Activated gamma-delta T cell treated with Interleukin-2 at 50 U/mL for 16 hours (primary cell): ENCODE measurements at regions not wholly inside any gene's neighbourhood (a gene's known extent, or its start where the extent isn't known, plus 50 kb on each side); places are given as distances from the start of the nearest gene placed in this dataset.

Experiments used
- DNase-seq: peaks from one replicate; pipeline ENCODE4 v3.0.0-alpha.2; 2020

DNA sequence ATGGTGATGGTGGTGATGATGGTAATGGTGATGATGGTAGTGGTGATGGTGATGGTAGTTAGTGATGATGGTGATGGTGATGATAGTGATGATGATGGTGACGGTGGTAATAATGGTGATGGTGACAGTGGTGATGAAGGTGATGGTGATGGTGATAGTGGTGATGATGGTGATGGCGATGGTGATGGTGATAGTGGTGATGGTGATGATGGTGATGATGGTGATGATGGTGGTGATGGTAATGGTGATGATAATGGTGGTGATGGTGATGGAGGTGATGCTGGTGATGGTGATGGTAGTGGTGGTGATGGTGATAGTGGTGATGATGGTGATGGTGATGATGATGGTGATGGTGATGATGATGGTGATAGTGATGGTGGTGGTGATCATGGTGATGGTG is 148.7 kb upstream of the TNRC6C start:
- DNase-seq, result no peak

DNA sequence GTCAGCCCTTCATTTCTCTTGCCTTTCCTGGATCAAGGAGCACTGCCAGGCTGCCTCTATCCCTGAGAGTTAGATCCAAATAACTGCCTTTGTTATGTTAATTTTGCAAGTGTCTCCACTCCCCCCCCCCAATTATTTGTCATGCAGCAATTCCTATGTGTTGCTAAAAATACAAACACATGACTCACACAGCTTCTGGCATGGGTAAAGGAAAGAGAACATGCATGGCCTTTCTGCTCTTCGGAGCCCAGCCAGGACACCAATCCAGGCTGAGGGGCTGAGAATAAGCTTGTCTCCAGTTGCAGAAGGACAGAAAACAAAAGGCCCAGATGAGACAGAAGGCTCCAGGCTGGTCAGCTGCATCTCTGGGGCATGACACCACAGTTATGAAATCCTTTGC is 148.0 kb upstream of the TNRC6C start:
- no peak for DNase-seq

DNA sequence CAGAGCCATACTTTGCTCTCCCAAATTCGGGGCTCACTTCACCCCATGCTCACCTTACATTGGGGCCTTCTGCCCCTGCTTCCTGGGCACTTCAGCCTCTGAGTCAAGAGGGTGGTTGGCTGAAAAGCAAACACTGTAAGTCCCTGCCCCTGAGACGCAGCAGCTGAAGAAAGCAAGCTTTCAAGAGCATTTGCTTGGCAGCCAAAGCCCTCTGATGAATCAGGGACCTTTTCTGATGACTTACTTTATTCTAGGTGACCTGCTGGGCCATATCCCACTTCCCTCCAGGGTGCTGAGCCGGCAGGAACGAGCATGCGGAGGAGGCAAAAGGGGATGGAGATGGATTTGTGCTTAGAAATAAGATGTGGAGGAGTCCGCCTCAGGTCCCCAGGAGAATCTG is 147.0 kb upstream of the TNRC6C start:
- DNase-seq, result no peak

DNA sequence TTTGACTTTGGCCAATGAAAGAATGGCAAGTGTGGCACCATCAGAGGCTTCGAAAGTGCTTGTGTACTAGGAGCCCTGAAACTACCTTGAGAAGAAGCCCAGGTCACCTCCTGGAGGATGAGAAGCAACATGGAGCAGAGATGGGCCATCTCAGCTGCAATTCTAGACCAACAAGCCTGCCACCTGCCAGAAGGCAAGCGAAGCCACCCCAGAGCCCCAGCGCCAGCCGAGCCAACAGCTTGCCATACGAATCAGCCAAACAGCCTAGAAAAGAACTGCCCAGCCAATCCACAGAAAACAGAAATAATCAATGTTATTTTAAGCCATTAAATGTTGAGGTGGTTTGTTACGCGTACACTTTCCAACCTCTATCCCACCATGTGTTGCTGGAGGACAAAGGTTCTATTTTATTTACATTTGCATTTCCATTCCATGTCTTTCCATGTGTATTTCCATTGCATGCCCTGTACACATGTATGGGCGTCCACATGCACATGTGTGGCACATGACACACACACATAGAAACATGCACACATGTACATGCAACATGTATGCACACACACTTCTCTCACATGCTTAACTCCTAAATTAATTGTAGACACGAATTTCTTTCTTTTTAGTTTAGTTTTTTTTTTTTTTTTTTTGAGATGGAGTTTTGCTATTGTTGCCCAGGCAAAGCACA is 144.3 kb upstream of the TNRC6C start:
- no peak for DNase-seq

DNA sequence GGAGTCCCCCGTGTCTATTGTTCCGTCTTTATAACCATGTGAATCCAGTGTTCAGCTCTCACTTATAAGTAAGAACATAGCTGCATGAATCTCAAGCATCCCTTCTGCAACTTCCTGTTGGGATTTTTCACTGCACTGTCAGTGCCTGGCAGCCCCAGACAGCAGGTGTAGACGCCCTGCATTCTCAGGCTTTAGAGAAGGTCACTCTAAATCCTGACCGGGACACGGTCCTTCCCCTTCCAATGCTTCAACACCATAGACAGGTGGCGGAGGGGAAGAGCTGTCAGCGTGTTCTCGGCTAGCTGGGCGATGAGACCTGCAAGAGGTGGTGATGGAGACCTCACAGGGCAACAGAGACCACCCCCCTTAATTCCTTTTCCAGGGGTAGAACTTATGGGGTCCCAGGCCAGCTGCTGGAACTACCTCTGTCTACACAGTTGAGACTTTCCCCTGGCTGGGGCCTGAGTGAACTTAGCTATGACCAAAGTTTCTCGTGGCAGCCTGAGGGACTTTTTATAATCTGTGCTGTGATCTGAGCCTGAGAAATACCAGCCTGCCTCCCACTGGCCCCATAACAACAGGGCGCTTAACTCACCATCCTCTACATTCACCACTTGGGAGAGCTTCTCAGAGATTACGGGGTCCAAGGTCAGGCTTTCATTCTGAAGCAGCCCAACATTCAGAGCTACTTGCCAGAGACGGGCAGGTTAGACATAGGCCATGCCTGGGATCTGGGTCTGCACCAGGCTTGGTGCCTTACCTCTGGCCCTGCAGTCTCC is 143.2 kb upstream of the TNRC6C start:
- no peak for DNase-seq

DNA sequence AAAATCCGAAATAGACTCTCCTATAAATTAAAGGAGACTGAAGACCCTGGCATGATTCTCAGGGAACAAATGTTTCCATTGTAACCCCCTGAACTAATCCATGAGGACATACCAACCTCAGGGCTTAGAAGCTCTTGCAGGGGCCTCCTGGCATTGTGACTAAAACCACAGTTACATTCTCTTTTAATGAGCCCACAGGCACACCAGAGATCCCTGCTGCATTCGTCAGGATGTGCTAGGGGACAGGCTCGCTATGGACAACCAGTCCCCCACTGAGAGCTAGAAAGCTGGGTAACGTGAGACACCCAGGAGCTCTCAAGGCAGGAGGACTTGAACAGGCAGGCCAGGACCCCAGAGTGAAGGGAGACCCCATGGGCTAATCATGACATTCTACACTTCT is 140.6 kb upstream of the TNRC6C start:
- DNase-seq, result no peak

DNA sequence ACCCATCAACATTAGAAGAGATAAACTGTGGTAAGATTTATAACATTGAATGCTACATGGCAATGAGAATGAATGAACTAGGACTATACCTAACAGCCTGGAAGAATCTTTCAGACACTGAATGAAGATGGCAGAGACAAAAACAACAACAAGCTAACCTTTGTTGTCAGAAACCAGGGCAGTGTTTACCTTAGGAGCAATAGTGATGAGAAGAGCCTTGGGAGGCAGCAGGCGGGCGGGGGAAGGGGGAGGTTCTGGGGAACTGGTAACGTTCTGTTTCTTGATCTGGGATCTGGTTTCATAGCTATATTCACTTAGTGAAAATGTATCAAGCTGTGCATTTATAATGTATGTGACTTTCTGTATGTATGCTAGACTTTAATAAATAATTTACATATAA is 139.0 kb upstream of the TNRC6C start:
- DNase-seq, result no peak

DNA sequence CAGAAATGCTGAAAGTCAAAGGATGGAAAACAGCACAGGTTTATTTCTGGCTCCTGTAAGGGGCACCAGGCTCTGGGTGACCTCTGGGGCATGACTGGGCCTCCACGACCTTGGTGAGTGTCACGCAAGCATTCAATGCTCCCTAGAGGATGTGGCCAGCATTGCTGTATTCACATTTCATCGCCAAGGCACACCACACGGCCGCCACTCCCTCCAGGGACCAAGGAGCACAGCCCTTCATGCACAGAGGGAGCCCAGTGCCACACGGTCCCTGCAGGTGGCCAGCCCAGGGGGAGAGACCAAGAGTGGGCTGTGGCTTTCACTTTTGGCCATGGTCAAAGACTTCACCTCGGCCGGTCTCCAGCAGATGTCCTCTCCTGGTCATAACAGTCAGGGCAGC is 137.4 kb upstream of the TNRC6C start:
- no peak for DNase-seq

DNA sequence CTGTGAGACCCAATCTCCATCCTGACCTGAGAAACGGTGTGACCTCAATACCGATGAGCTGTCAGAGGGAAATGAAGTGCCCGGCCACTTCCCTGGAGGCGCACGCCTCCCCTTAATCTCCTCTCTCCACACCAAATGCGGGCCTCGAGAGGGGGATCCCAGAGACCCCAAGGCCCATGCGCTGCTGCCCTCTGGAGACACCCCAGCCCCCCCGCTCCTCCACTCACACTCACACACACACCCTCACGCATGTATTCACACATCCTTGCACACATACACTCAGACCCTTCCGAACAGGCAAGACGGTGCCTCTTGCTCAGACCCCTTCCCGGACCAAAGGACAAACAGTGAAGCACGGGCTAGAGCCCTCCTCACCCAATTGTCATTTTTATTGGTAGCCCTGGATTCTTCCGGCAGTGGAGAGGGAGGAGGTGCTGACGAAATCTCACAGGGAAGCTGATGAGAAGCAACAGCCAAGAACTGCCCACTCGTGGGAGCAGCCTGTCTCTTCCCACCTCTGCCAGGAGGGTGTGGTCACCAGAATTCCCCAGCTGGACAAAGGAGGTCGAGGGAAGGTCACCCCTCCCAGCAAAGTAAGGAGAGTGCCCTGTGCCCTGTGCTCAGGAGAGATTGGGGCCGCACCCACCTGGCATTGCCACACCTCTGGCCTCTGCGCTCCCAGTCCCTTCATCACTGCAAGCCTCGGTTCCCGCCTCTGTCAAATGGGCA is 136.0 kb upstream of the TNRC6C start:
- no peak for DNase-seq

DNA sequence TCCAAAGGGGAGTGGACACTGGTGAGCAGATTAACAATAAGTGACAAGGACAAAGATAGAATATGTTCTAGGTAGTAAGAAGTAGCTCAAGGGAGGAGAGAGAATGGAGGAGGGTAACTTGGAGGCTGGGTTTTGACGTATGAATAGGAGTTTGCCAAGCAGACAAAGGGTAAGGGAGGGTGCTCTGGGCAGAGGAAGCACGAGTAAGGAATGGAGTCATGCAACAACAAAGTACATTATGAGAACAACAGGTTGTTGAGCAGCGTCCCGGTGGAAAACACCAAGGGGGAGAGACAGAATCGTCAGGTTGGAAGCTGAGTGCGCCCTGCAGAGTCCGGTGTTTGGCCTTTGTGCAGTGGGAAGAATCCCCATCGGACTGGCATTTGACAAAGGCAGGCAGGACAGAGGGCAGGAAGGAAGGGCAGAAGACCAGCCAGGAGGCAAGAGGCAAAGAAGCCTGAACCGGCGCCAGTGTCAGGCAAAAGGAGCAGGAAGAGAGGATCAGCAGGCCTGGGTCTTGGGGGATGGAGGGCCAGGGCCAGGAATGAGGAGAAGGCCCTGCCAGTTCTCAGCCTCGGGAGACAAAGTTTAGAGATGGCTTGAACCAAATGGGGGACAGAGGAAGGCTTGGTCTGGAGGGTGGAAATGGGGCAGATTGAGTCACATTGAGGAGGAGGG is 134.3 kb upstream of the TNRC6C start:
- no peak for DNase-seq

DNA sequence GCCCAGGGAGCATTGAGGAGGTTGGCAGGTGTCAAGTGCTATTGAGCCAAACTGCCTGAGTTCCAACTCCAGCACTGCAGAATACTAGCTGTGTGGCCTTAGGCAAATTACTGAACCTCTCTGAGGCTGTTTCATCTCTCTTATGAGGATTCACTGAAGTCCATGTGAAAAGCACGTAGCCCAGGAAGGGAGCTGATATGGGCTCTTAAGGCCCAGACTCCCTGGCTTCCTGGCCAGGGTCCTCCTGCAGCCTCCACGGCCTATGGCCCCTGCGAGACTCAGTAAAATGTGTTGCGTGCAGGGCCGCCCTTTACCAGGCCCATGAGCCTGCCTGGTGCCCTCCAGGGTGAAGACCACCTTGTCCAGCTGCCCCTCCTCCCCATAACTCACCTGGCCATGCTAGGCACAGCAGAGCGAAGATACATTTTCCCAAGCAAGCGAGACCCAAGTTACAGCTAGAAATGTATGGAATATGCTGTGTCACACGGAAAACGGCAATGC is 133.7 kb upstream of the TNRC6C start:
- no peak for DNase-seq

DNA sequence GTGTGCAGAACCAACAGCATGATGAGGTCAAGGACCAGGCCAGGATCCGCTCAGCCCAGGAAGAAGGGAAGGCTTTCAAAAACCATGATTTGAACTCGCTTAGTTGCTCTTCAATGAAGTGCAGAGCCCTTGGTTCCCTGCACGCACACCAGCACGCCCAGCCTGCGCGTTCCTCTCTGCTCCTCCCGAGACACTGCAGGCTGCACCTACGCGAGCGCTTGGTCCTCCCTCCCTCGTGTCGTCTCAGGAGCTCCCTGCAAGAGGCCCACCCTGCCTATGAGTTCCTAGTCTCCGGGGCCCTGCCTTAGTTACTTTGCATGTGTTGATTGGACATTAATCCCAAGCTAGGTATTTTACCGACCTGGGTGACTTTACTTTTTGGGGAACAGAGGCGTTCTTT is 132.9 kb upstream of the TNRC6C start:
- no peak for DNase-seq

DNA sequence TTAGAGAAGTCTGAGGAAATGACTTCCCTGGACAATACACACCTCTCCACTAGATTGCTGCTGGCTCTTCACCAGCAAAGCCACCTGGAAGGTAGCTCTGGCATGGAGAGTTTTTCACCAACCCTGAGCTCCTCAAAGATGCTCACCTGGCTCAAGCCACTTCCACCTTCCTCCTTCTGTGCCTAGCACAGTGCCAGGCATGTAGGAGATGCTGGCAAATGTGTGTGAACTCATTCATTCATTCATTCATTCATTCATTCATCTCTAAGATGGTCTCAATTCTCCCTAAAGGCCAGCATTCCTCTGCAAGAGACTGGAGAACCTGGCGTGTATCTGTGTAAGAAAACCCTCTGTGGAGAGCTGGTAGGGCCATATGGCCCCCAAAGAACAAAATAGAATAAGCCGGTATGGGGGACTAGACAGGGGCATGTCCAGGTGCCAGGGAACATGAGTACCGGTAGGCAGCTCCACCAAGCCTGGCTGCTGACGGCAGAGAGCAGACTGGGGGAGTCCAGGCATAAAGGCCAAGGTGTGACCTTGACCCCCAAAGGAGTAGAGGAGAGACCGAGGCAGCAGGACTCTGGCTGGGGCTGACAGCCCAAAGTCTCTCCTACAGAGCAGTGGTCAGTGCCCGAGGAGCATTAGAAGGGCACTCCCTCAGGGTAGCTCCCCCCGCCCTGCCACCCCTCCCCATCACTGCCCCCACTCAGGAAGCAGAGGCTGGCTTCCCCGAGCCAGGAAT is 132.2 kb upstream of the TNRC6C start:
- no peak for DNase-seq

DNA sequence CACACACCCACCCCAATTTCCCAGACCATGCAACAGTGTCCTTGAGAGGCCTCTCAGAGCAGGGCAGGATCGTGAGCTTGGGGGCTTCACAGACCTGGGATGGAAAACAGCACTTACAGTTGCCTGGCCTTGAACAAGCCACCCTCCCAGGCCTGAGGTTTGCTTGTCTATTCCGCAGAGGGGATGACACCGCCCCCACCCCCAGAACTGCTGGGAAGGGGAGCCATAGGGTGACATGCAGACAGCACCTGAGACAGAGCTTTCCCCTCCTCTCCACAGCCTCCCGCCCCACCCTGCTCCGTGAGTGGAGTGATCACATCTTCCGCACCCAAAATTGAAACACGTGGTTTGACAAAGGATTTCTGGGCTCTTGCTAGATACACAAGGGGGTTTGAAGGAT is 131.5 kb upstream of the TNRC6C start:
- DNase-seq, result no peak

DNA sequence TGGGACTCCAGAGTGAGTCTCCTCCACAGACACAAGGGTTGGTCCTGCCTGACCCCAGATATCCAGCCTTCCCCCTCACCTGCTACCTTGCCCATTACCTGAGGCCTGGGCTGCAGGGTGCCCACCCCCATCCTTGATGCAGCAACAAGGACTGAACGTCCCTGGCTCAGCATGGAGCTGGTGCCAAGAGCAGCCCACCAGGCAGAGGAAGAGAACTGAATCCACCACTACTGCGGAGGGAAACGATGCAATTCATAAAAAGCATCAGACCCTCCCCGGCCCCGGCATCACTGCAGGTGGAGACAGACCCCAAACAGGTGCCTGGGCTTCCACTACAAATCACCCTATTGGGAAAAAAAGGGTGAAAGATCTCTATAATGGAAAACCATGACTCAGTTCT is 131.0 kb upstream of the TNRC6C start:
- DNase-seq, result no peak

DNA sequence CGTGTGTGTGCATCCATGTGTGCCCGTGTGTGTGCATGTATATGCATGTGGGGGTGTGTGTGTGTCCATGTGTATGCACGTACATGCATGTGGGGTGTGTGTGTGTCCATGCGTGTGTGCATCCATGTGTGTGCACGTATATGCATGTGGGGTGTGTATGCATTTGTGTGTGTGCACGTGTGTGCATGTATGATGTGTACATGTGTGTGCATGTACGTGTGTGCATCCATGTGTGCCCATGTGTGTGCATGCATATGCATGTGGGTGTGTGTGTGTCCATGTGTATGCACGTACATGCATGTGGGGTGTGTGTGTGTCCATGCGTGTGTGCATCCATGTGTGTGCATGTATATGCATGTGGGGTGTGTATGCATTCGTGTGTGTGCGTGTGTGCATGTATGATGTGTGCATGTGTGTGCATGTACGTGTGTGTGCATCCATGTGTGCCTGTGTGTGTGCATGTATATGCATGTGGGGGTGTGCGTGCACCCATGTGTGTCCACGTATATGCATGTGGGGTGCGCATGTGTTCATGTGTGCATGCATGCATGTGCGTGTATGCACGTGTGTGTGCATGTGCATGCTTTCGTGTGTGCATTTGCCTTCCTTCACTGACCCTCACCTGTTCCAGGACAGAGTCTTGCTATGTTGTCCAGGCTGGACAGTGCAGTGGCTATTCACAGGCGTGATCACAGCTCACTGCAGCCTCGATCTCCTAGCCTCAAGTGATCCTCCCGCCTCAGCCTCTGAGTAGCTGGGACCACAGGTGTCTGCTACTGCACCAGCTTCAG is 129.6 kb upstream of the TNRC6C start:
- DNase-seq, result no peak

DNA sequence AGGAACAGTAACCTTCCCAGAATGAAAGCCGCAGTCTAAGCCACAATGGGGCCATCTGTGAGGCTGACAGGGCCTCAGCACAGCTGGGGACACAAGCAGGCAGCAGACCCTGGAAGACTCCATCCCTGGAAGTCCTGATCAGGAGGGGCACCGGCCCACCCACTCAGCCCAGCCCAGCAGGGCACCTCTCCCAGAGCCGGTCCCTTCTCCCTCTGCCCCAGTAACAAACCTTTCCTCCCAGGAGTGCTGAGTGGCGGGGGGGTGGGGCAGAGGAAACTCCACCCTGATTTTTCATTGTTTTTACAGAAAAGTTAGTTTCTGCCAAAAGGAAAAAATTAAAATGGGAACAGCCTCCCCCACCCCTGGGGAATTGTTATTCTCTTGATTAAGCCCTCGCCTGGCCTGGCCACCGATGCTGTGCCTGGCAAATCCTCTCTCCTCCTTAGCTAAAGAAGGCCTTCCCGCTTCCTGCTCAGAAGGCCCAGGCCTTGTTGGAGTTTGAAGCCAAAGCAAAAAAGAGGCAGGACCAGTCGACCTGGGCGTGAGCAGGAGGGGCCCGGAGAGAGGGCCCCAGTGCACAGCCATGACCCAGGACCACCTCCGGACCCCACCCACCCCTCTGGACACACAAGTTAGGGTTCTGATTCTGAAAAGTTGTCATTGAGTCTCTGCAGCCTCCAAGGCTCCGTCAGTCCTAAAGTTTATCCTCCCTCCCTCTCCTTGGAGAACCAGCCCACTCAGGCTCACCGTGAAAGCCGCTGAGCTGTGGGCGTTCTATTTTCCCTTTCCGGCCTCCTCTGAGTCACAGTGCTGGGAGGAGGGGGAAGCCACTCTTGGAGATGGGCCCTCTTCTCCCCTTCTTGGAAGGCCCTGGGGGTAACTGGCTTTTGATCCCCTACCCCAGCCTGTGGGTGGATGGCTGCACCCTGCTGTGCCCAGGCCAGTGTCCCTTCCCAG is 128.4 kb upstream of the TNRC6C start:
- no peak for DNase-seq

DNA sequence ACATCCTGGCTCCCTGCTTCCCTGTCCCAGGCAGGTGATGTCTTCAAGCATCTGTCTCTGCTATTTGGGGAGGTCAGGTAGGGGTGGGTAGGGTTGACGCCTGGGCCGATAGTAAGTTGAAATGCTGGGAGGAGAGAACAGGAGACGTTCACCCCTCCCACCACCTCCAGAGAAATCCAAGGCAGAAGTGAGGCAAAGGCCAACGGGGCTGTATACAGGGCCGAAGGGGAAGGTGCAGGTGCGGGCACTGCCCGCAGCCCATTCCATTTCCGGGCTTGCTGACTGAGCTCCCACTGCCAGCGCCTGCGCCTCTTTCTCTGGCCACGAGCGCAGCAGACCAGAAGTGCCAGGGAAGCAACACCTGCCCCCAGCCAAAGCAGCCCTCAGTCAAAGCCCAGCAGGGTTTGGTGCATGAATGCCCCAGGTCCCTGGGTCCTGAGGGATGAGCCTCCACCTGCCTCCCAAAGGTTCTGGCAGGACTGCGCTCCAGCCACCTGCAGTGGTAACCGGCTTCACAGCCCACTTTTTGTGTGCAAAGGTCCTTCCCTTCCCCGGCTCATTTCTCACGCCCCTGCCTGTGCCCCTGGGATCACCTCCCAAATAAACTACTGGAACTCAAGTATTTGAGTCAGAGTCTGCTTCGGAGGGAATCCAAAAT is 127.6 kb upstream of the TNRC6C start:
- no peak for DNase-seq

DNA sequence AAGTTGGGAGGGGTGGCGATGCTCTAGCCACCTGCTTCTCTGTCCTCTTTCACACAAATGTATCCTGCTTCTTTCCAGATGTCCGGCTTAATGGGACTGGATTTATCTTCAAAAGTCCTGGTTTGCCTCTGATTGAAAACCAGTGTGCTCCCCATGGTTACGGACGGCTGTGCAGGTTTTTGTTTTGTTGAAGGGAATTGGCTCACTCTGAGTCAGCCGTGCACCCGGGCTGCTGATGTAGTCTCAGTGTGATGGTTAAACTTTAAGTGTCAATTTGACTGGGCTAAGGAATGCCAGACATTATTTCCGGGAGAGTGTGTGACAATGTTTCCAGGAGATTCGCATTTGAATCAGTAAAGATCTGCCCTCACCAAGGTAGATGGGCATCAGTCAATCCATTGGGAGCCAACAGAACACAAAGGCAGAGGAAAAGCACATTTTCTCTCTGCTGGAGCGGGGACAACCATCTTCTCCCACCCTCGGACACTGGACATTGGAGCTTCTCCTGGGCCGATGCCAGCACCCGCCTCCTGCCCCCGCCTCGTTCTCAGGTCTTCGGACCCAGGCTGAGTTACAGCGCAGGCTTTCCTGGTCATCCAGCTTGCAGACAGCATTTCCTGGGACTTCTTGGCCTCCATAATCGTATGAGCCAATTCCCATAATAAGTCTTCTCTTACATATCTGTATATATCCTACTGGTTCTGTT is 126.9 kb upstream of the TNRC6C start:
- DNase-seq, result no peak
